Nephron (organoid): ENCODE measurements at regions not wholly inside any gene's neighbourhood (a gene's known extent, or its start where the extent isn't known, plus 50 kb on each side); places are given as distances from the start of the nearest gene placed in this dataset.
A peak's percentile ranks its signal among the peaks of the same experiment; 100 is the strongest.

Experiments used
- H3K27ac Mint-ChIP-seq, 3 experiments: 2 replicates each; pipeline ENCODE4 v1.8.0; 2020; ENCODE audit warnings: mixed read lengths in 3 of 3, mild to moderate bottlenecking in 2 of 3, moderate library complexity in 1 of 3
- H3K27me3 Mint-ChIP-seq: 2 replicates; pipeline ENCODE4 v1.8.0; 2021; ENCODE audit warnings: low read depth, mild to moderate bottlenecking, moderate library complexity, mixed read lengths
- H3K36me3 Mint-ChIP-seq: 2 replicates; pipeline ENCODE4 v1.8.0; 2020; ENCODE audit warnings: low read depth, mixed read lengths
- H3K4me1 Mint-ChIP-seq: 2 replicates; pipeline ENCODE4 v1.8.0; 2020; ENCODE audit warnings: mixed read lengths
- H3K4me3 Mint-ChIP-seq, 3 experiments: 2 replicates each; pipeline ENCODE4 v1.8.0; 2020; ENCODE audit warnings: mild to moderate bottlenecking in 3 of 3, mixed read lengths in 3 of 3, moderate library complexity in 2 of 3
- H3K9me3 Mint-ChIP-seq: 2 replicates; pipeline ENCODE4 v1.8.0; 2020; ENCODE audit warnings: mixed read lengths
- TF ChIP-seq, protein P1 (sequence below), 3 experiments: fragments of 200-600 bp; sonication (generic); IDR thresholded peaks; one replicate each; pipeline ENCODE4 v1.5.0; 2021; ENCODE audit warnings: antibody characterized with exemption in 3 of 3; ENCODE audit not compliant: unreplicated experiment in 3 of 3

DNA sequence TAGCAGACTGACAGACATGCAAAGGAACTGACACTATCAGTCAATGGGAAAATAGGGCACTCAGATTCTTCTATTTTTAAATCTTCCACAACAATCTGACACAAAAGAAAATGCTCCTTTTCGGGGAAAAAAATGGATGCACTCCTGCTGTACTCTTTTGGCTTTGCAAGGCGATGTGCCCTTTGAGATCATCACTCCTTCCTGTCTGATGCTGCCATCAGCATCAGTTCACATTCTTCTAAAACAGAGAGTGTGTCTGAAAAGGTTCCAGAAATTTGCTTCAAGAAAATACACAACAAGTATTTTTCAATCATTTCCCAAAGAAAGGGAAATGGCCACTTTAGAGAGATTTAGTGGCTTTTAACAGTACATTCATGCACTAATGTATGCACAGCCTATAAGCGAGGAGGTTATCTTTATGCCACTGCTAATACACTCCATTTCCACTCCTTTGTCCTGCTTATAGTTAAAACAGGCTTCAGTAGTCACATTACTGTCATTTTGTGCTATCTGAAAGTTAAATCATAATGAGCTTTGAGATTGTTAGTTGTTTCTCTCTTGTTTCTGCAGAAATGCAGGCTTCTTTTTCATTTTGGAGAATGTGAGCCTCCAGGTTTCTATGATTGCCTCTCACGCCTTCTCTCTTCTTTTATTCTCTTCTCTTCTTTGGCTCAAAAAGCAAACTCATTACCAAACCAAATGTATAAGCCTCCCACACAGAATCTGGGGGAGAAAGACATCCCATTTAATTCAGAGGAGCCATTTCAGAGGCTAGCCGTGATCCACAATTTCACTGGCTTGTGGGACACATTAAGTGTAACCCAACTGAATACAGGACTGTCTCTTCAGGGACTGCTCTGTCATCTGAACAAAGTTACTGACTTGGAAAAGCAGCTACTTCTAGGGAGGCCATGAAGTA lies 110.9 kb upstream of the CCDC196 start:
- no peaks in the 10 kb centered on the region for H3K36me3 Mint-ChIP-seq
- H3K4me3 Mint-ChIP-seq = no peak overlapping the region
- H3K27me3 Mint-ChIP-seq = no peaks in the 10 kb centered on the region
- TF ChIP-seq, protein P1, sequence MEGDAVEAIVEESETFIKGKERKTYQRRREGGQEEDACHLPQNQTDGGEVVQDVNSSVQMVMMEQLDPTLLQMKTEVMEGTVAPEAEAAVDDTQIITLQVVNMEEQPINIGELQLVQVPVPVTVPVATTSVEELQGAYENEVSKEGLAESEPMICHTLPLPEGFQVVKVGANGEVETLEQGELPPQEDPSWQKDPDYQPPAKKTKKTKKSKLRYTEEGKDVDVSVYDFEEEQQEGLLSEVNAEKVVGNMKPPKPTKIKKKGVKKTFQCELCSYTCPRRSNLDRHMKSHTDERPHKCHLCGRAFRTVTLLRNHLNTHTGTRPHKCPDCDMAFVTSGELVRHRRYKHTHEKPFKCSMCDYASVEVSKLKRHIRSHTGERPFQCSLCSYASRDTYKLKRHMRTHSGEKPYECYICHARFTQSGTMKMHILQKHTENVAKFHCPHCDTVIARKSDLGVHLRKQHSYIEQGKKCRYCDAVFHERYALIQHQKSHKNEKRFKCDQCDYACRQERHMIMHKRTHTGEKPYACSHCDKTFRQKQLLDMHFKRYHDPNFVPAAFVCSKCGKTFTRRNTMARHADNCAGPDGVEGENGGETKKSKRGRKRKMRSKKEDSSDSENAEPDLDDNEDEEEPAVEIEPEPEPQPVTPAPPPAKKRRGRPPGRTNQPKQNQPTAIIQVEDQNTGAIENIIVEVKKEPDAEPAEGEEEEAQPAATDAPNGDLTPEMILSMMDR (IDR thresholded peaks at IDR 0.05; ENCODE audit: unreplicated experiment in 3 of 3) = no peak
- H3K9me3 Mint-ChIP-seq = no peaks in the 10 kb centered on the region
- H3K27ac Mint-ChIP-seq = peak overlapping the region; percentile 44 to 77 (median 56)
- peaks cover 23% of the 10 kb centered on the region for H3K4me1 Mint-ChIP-seq

- H3K36me3 Mint-ChIP-seq = no peaks in the 10 kb centered on the region
- no peaks in the 10 kb centered on the region for H3K9me3 Mint-ChIP-seq
- H3K4me1 Mint-ChIP-seq = peaks cover 39% of the 10 kb centered on the region
- no peak overlapping the region for H3K4me3 Mint-ChIP-seq
- no peaks in the 10 kb centered on the region for H3K27me3 Mint-ChIP-seq
- H3K27ac Mint-ChIP-seq = no peak overlapping the region
- TF ChIP-seq, protein P1 (IDR thresholded peaks at IDR 0.05; ENCODE audit: unreplicated experiment in 3 of 3) = no peak
These were observed 108.6 kb upstream of the CCDC196 start for GRCh38 chr14:66377574-66377973.

- Mint-ChIP-seq H3K4me1 (peaks cover 39% of the 10 kb centered on the region), H3K27ac (peak overlapping the region in 2 of 3 experiments; percentile 9 to 21), H3K27me3 (no peaks in the 10 kb centered on the region)
These were observed 107.3 kb upstream of the CCDC196 start for GRCh38 chr14:66378712-66379505.

DNA sequence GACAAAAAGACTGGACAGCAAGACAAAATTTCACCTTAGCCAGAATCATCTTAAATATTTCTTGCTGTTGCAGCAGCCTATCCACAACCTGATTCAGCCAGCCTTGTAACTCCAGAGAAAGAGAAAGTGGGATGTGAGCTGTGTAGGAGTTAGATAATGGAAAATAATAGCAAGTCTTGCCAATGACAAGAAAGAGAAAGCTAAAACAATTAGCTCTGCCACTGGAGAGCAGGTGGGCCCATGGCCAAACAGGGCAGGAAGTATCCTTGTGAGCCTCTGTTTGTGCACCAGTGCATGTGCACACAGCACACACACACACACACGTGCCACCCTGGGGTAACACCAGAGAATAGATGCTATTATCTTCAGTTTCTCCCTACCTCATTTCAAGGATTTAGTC lies 106.0 kb upstream of the CCDC196 start:
- Mint-ChIP-seq H3K27ac (peak overlapping the region; percentile 9 to 67 (median 47)), H3K9me3 (no peaks in the 10 kb centered on the region), H3K4me1 (peaks cover 33% of the 10 kb centered on the region), H3K27me3 (no peaks in the 10 kb centered on the region), H3K36me3 (no peaks in the 10 kb centered on the region), H3K4me3 (no peak overlapping the region)
- TF ChIP-seq, protein P1 (IDR thresholded peaks at IDR 0.05; ENCODE audit: unreplicated experiment in 3 of 3) = no peak

More at GRCh38 chr14:66378712-66379505, 107.3 kb upstream of the CCDC196 start:
- H3K9me3 Mint-ChIP-seq = no peaks in the 10 kb centered on the region
- no peak overlapping the region for H3K4me3 Mint-ChIP-seq
- no peaks in the 10 kb centered on the region for H3K36me3 Mint-ChIP-seq
- TF ChIP-seq, protein P1 (IDR thresholded peaks at IDR 0.05; ENCODE audit: unreplicated experiment in 3 of 3) = no peak

GRCh38 chr14:66381755-66382154 lies 104.4 kb upstream of the CCDC196 start:
- no peaks in the 10 kb centered on the region for H3K36me3 Mint-ChIP-seq
- no peak overlapping the region for H3K4me3 Mint-ChIP-seq
- H3K27me3 Mint-ChIP-seq = no peaks in the 10 kb centered on the region
- no peaks in the 10 kb centered on the region for H3K9me3 Mint-ChIP-seq
- TF ChIP-seq, protein P1 (IDR thresholded peaks at IDR 0.05; ENCODE audit: unreplicated experiment in 3 of 3) = no peak
- peak overlapping the region; percentile 9 to 67 (median 47) for H3K27ac Mint-ChIP-seq
- H3K4me1 Mint-ChIP-seq = peaks cover 26% of the 10 kb centered on the region
